22Rv1 (cell line): ENCODE measurements at regions not wholly inside any gene's neighbourhood (a gene's known extent, or its start where the extent isn't known, plus 50 kb on each side); places are given as distances from the start of the nearest gene placed in this dataset.

Experiments
- H3K27ac ChIP-seq: fragments of 450-650 bp; 2 replicates; pipeline ENCODE4 v1.5.1; 2017
- CTCF ChIP-seq: fragments of 450-650 bp; IDR thresholded peaks from 2 replicates; pipeline ENCODE4 v1.5.1; 2017; ENCODE audit warnings: mild to moderate bottlenecking
- ZFX ChIP-seq: fragments of 450-650 bp; IDR thresholded peaks from 2 replicates; pipeline ENCODE4 v1.6.1; 2017; ENCODE audit warnings: antibody characterized with exemption, borderline replicate concordance

- TF ChIP-seq ZFX (no peak), CTCF (no peak)
- H3K27ac ChIP-seq, result no peak overlapping the region
These were observed 314.2 kb upstream of the RGS6 start for GRCh38 chr14:71618047-71618446.

- H3K27ac ChIP-seq, result no peak overlapping the region
- no peak for TF ChIP-seq CTCF
- TF ChIP-seq ZFX, result no peak
These were observed 313.5 kb upstream of the RGS6 start for GRCh38 chr14:71618716-71619115.

- no peak overlapping the region for H3K27ac ChIP-seq
- TF ChIP-seq ZFX, result no peak
- no peak for TF ChIP-seq CTCF
These were observed 312.8 kb upstream of the RGS6 start for GRCh38 chr14:71619472-71619871.

- H3K27ac ChIP-seq, result no peak overlapping the region
- TF ChIP-seq CTCF (no peak), ZFX (no peak)
These were observed 311.8 kb upstream of the RGS6 start for GRCh38 chr14:71620401-71620800.

- H3K27ac ChIP-seq, result no peak overlapping the region
- no peak for TF ChIP-seq ZFX
- TF ChIP-seq CTCF, result no peak
These were observed 311.0 kb upstream of the RGS6 start for GRCh38 chr14:71621276-71621675.

GRCh38 chr14:71621980-71622605 is 310.1 kb upstream of the RGS6 start:
- no peak overlapping the region for H3K27ac ChIP-seq
- TF ChIP-seq CTCF (no peak), ZFX (no peak)

GRCh38 chr14:71623939-71624338 is 308.3 kb upstream of the RGS6 start:
- H3K27ac ChIP-seq, result no peak overlapping the region
- TF ChIP-seq CTCF, result no peak
